ENCODE measurements at regions not wholly inside any gene's neighbourhood (a gene's known extent, or its start where the extent isn't known, plus 50 kb on each side); places are given as distances from the start of the nearest gene placed in this dataset.

- no peak for TF ChIP-seq CTCF (IDR thresholded peaks at IDR 0.05)
- no peak for TF ChIP-seq EZH2phosphoT487 (IDR thresholded peaks at IDR 0.05)
- no peak for TF ChIP-seq EZH2 (IDR thresholded peaks at IDR 0.05)
These were observed 203.1 kb upstream of the B3GAT1 start for GRCh38 chr11:134615041-134615615.

GRCh38 chr11:134614141-134614540 lies 202.1 kb upstream of the B3GAT1 start:
- H3K79me2 ChIP-seq (ENCODE audit: low read depth): no peaks in the 10 kb centered on the region
- no peaks in the 10 kb centered on the region for H3K4me1 ChIP-seq
- no peak for DNase-seq (ENCODE audit: low spot score)
- TF ChIP-seq CTCF (IDR thresholded peaks at IDR 0.05): no peak
- TF ChIP-seq EZH2 (IDR thresholded peaks at IDR 0.05): no peak
- no peak for TF ChIP-seq EZH2phosphoT487 (IDR thresholded peaks at IDR 0.05)
- no peaks in the 10 kb centered on the region for H3K27me3 ChIP-seq
- H3K9ac ChIP-seq: no peak overlapping the region
- Mint-ChIP-seq H3K36me3 (no peaks in the 10 kb centered on the region), H3K4me3 (peak overlapping the region; percentile 27), H3K4me1 (peaks cover 7% of the 10 kb centered on the region), H3K9me3 (no peaks in the 10 kb centered on the region), H3K27me3 (ENCODE audit: insufficient read depth, low read depth) (peaks cover 8% of the 10 kb centered on the region), H3K27ac (no peak overlapping the region)
- no peak overlapping the region for H3K4me2 ChIP-seq
- H4K20me1 ChIP-seq (ENCODE audit: low read depth): no peaks in the 10 kb centered on the region
- no peaks in the 10 kb centered on the region for H3F3A ChIP-seq (ENCODE audit: low read depth)
- H3K27ac ChIP-seq: no peak overlapping the region
- no peaks in the 10 kb centered on the region for H3K36me3 ChIP-seq
- H2AFZ ChIP-seq (replicated peaks): no peak overlapping the region
- no peak overlapping the region for H3K4me3 ChIP-seq
- H3K9me3 ChIP-seq (ENCODE audit: low read depth): no peaks in the 10 kb centered on the region

More at GRCh38 chr11:134615041-134615615, 203.1 kb upstream of the B3GAT1 start:
- Histone ChIP-seq H3K27me3 (no peaks in the 10 kb centered on the region), H3K9ac (no peak overlapping the region), H3K9me3 (ENCODE audit: low read depth) (no peaks in the 10 kb centered on the region), H3K79me2 (ENCODE audit: low read depth) (no peaks in the 10 kb centered on the region), H4K20me1 (ENCODE audit: low read depth) (no peaks in the 10 kb centered on the region), H3K4me2 (no peak overlapping the region), H2AFZ (replicated peaks) (no peak overlapping the region), H3K27ac (no peak overlapping the region), H3K4me3 (no peak overlapping the region), H3K4me1 (no peaks in the 10 kb centered on the region), H3F3A (ENCODE audit: low read depth) (no peaks in the 10 kb centered on the region), H3K36me3 (no peaks in the 10 kb centered on the region)
- H3K9me3 Mint-ChIP-seq: no peaks in the 10 kb centered on the region
- no peak for DNase-seq (ENCODE audit: low spot score)
- H3K27ac Mint-ChIP-seq: no peak overlapping the region
- no peaks in the 10 kb centered on the region for H3K36me3 Mint-ChIP-seq
- H3K4me3 Mint-ChIP-seq: no peak overlapping the region
- H3K4me1 Mint-ChIP-seq: peaks cover 11% of the 10 kb centered on the region
- peaks cover 6% of the 10 kb centered on the region for H3K27me3 Mint-ChIP-seq (ENCODE audit: insufficient read depth, low read depth)

- Histone ChIP-seq H3K27ac (no peak overlapping the region), H3K36me3 (no peaks in the 10 kb centered on the region), H3K27me3 (no peaks in the 10 kb centered on the region), H3K79me2 (ENCODE audit: low read depth) (no peaks in the 10 kb centered on the region), H3K4me1 (no peaks in the 10 kb centered on the region), H3F3A (ENCODE audit: low read depth) (no peaks in the 10 kb centered on the region), H4K20me1 (ENCODE audit: low read depth) (no peaks in the 10 kb centered on the region), H3K4me3 (no peak overlapping the region), H3K9me3 (ENCODE audit: low read depth) (no peaks in the 10 kb centered on the region), H3K4me2 (no peak overlapping the region), H3K9ac (no peak overlapping the region), H2AFZ (replicated peaks) (no peak overlapping the region)
- no peak overlapping the region for H3K4me3 Mint-ChIP-seq
- peaks cover 4% of the 10 kb centered on the region for H3K4me1 Mint-ChIP-seq
- no peak for TF ChIP-seq CTCF (IDR thresholded peaks at IDR 0.05)
- TF ChIP-seq EZH2phosphoT487 (IDR thresholded peaks at IDR 0.05): no peak
- no peak for TF ChIP-seq EZH2 (IDR thresholded peaks at IDR 0.05)
- H3K9me3 Mint-ChIP-seq: no peaks in the 10 kb centered on the region
- H3K27ac Mint-ChIP-seq: no peak overlapping the region
- peaks cover 8% of the 10 kb centered on the region for H3K27me3 Mint-ChIP-seq (ENCODE audit: insufficient read depth, low read depth)
- H3K36me3 Mint-ChIP-seq: no peaks in the 10 kb centered on the region
- no peak for DNase-seq (ENCODE audit: low spot score)
These were observed 201.6 kb upstream of the B3GAT1 start for GRCh38 chr11:134613646-134614045.
